ACC112 (cell line): ENCODE measurements at regions not wholly inside any gene's neighbourhood (a gene's known extent, or its start where the extent isn't known, plus 50 kb on each side); places are given as distances from the start of the nearest gene placed in this dataset.
"Not testable (repeated sequence)": the region's sequence is repeated elsewhere in the genome, so short reads cannot be mapped to it uniquely, and the experiment has no call there.

Experiments
- H2AFZ ChIP-seq: fragments of 200-600 bp; sonication (generic); one replicate; pipeline ENCODE4 v1.6.0; 2017; ENCODE audit warnings: antibody characterized with exemption, low read length; ENCODE audit not compliant: unreplicated experiment
- H3K27ac ChIP-seq: fragments of 200-600 bp; sonication (generic); 2 replicates; pipeline ENCODE4 v1.5.1; 2014; ENCODE audit warnings: low read depth, mild to moderate bottlenecking, antibody characterized with exemption, low read length, moderate library complexity
- H3K27me3 ChIP-seq: fragments of 200-600 bp; sonication (generic); 2 replicates; pipeline ENCODE4 v1.6.1; 2014; ENCODE audit warnings: mild to moderate bottlenecking, antibody characterized with exemption, low read length, moderate library complexity, mixed read lengths; ENCODE audit not compliant: insufficient read depth
- H3K36me3 ChIP-seq: fragments of 200-600 bp; sonication (generic); 2 replicates; pipeline ENCODE4 v1.6.1; 2016; ENCODE audit warnings: mild to moderate bottlenecking, antibody characterized with exemption, low read length, moderate library complexity, mixed read lengths; ENCODE audit not compliant: insufficient read depth
- H3K4me1 ChIP-seq: fragments of 200-600 bp; sonication (generic); one replicate; pipeline ENCODE4 v1.6.1; 2016; ENCODE audit warnings: low read length, mixed read lengths; ENCODE audit not compliant: insufficient read depth, unreplicated experiment, control insufficient read depth
- H3K4me3 ChIP-seq: fragments of 200-600 bp; sonication (generic); 2 replicates; pipeline ENCODE4 v1.5.1; 2014; ENCODE audit warnings: mild to moderate bottlenecking, low read depth, low read length
- H3K79me2 ChIP-seq: fragments of 200-600 bp; sonication (generic); one replicate; pipeline ENCODE4 v1.6.0; 2016; ENCODE audit warnings: low read length; ENCODE audit not compliant: control insufficient read depth, unreplicated experiment, insufficient read depth

DNA sequence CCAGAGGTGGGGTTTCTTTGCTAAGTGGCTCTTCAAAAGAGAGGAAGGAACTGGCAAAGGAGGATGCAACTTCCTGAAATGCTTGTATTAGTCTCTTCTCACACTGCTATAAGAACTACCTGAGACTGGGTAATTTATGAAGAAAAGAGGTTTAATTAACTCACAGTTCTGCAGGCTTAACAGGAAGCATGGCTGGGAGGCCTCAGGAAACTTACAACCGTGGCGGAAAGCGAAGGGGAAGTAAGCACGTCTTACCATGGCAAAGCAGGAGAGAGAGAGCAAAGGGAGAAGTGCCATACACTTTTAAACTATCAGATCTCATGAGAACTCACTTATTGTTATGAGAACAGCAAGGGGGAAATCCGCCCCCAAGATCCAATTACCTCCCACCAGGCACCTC, 505.7 kb downstream of the ZNF674 start:
- Histone ChIP-seq H3K4me3 (no peak overlapping the region), H3K27me3 (no peaks in the 10 kb centered on the region), H2AFZ (no peak overlapping the region), H3K36me3 (no peaks in the 10 kb centered on the region), H3K27ac (no peak overlapping the region), H3K4me1 (no peaks in the 10 kb centered on the region), H3K79me2 (no peaks in the 10 kb centered on the region)

DNA sequence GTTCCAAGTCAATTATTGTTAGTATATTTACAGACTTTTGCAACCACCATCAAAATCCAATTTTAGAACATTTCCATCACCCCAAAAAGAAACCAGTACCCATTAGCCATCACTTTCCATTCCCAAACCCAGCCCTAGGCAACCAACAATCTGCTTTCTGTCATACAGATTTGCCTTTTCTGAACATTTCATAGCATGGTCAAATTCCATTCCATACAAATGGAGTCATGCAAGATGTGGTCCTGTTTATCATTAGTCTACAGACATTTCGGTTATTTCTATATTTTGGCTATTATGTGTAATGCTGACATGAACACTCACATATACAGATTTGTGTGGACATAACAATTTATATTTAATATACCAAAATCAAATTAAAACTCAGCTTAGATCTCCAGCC, 508.7 kb downstream of the ZNF674 start:
- Histone ChIP-seq H2AFZ (no peak overlapping the region), H3K4me3 (no peak overlapping the region), H3K36me3 (no peaks in the 10 kb centered on the region)

DNA sequence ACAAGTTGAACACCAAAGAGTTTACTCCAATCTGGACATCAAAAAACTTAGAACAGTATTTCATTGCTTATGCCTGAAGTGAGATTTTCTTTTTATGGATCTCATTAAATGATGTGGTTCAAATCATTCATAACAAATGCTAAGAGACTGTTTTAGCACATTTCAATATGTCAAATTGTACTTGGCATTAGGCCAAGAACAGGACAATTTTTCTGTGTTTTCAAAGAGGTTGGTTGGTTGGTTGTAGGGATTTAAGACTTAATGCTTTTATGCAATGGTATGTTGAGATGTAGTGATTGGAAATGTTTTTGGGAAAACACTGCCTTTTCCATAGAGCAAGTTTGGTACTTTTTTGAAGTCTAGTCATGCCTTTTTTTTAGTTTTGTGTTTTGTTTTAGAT, 510.4 kb downstream of the ZNF674 start:
- no peak overlapping the region for H3K27ac ChIP-seq
- no peaks in the 10 kb centered on the region for H3K79me2 ChIP-seq
- no peaks in the 10 kb centered on the region for H3K36me3 ChIP-seq
- H3K4me1 ChIP-seq: no peaks in the 10 kb centered on the region
- no peak overlapping the region for H2AFZ ChIP-seq
- no peak overlapping the region for H3K4me3 ChIP-seq
- H3K27me3 ChIP-seq: no peaks in the 10 kb centered on the region

More for the DNA sequence above, 508.7 kb downstream of the ZNF674 start:
- no peaks in the 10 kb centered on the region for H3K79me2 ChIP-seq
- no peaks in the 10 kb centered on the region for H3K27me3 ChIP-seq
- H3K27ac ChIP-seq: no peak overlapping the region
- no peaks in the 10 kb centered on the region for H3K4me1 ChIP-seq

DNA sequence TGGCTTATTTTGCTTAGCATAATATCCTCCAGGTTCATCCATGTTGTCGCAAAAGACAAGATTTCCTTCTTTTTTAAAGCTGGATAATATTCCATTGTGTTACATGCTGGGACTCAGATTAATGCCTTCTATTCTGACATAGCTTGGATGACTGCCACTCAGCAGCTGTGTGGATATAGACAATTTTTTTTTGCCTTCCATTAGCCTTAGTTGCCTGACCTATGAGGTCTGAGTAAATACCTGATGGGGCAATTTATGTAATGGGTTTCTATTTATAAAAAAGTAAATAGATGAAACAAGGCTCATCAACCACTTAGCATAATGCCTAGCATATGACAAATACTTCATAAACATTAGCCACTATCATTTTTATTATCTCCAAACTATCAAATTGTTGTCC, 515.4 kb downstream of the ZNF674 start:
- Histone ChIP-seq H3K27me3 (no peaks in the 10 kb centered on the region), H3K79me2 (no peaks in the 10 kb centered on the region), H3K36me3 (no peaks in the 10 kb centered on the region), H3K4me3 (no peak overlapping the region), H2AFZ (no peak overlapping the region), H3K27ac (no peak overlapping the region), H3K4me1 (no peaks in the 10 kb centered on the region)

DNA sequence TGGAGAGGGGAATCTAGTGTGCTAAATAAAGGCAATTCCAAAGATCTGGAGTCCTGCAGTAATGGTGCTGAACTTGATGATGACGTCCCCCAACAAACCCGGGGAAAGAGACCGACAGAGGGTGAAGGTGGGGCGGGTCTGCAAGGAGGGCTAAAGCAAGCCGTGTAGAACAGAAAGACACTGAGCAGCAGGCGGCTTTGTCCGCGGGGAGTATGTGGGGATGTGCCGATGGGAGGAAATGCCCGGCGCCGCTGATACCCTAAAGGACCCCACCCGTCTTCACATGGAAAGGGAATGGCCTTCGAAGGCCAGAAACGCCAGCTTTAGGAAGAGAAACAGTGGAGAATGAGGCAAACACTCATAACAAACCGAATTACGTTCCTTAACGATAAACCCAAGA, 528.9 kb downstream of the ZNF674 start:
- Histone ChIP-seq H3K27me3 (no peaks in the 10 kb centered on the region), H3K36me3 (no peaks in the 10 kb centered on the region), H3K4me3 (no peak overlapping the region), H3K4me1 (no peaks in the 10 kb centered on the region), H3K79me2 (no peaks in the 10 kb centered on the region), H3K27ac (no peak overlapping the region), H2AFZ (no peak overlapping the region)

DNA sequence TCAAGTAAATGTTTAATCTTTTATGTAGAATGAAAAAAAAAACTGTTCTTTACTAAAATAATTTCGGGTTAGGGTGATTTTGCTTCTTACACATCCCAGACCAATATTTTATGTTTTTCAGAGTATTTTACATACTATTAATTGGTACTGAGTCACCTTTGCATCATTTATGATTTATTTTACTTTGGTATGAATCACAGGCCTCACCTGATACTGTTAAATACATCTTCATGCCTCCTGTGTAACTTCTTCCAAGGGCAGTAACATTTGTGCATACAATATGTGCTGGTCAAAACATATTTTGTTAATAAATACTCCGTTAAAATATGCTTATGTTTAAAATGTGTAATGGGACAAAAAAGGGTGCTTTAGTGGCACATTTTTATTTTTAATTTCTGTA, 529.6 kb downstream of the ZNF674 start:
- Histone ChIP-seq H3K27me3 (no peaks in the 10 kb centered on the region), H3K27ac (no peak overlapping the region), H2AFZ (no peak overlapping the region), H3K79me2 (no peaks in the 10 kb centered on the region), H3K36me3 (no peaks in the 10 kb centered on the region), H3K4me1 (no peaks in the 10 kb centered on the region), H3K4me3 (no peak overlapping the region)

DNA sequence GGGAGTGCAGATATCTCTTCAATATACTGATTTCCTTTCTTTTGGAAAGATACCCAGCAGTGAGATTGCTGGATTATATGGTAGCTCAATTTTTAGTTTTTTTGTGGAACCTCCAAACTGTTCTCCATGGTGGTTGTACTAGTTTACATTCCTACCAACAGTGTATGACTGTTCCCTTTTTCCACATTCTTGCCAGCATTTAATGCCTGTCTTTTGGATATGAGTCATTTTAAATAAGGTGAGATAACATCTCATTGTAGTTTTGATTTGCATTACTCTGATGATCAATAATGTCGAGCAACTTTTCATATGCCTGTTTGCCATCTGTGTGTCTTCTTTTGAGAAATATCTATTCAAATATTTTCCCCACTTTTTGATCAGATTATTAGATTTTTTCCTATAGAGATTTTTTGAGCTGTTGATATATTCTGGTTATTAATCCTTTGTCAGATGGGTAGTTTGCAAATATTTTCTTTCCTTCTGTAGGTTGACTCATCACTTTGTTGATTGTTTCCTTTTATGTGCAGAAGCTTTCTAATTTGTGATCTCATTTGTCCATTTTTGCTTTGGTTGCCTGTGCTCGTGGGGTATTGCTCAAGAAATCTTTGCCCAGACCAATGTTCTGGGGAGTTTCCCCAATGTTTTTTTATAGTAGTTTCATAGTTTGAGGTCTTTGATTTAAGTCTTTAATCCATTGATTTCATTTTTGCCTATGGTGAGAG, 552.7 kb downstream of the ZNF674 start:
- no peak overlapping the region for H3K4me3 ChIP-seq
- H2AFZ ChIP-seq: no peak overlapping the region
- H3K4me1 ChIP-seq: no peaks in the 10 kb centered on the region
- no peaks in the 10 kb centered on the region for H3K79me2 ChIP-seq
- no peaks in the 10 kb centered on the region for H3K27me3 ChIP-seq
- no peak overlapping the region for H3K27ac ChIP-seq
- no peaks in the 10 kb centered on the region for H3K36me3 ChIP-seq

DNA sequence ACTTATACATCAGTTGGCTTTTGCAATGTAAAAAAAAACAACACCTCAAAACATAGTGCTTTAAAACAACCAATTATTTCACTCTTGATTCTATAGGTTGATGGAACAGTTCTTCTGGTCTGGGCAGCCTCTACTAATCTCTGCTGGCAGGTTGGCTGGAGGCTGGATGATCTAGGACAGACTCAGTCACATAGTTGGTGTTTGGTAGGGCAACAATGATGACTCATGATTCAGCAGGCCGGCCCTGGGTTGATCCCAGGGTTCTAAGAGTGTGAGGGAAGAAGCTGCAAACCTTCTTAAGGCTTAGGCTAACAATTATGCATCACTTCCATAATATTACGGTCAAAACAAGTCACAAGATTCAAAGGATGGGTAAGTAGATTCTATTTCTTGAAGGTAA, 558.2 kb downstream of the ZNF674 start:
- peak overlapping the region; percentile 55 for H3K27ac ChIP-seq
- H2AFZ ChIP-seq: no peak overlapping the region
- no peak overlapping the region for H3K4me3 ChIP-seq

DNA sequence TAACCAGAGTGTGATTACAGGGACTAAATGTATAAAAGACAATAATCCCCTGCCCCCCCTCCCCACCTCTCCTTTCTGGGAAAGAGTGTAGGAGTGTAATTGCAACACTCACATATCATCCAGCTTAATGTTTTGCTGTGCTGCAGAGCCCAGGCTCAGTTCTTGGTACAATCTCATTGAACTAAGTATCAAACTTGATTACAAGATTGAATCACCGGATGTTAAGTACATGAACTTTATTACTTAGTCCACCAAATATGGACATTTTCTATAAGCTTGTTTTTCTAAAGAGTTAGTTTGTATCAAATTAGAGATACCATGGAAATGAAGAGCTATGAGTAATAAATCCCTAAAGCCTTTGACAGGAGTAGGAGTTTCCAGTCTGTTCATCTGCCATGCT, 559.1 kb downstream of the ZNF674 start:
- Histone ChIP-seq H3K27me3 (no peaks in the 10 kb centered on the region), H3K4me3 (no peak overlapping the region), H3K79me2 (no peaks in the 10 kb centered on the region), H2AFZ (no peak overlapping the region), H3K27ac (peak overlapping the region; percentile 57), H3K4me1 (peaks cover 5% of the 10 kb centered on the region), H3K36me3 (no peaks in the 10 kb centered on the region)

More for the DNA sequence above, 558.2 kb downstream of the ZNF674 start:
- Histone ChIP-seq H3K79me2 (no peaks in the 10 kb centered on the region), H3K36me3 (no peaks in the 10 kb centered on the region), H3K27me3 (no peaks in the 10 kb centered on the region), H3K4me1 (peaks cover 5% of the 10 kb centered on the region)

DNA sequence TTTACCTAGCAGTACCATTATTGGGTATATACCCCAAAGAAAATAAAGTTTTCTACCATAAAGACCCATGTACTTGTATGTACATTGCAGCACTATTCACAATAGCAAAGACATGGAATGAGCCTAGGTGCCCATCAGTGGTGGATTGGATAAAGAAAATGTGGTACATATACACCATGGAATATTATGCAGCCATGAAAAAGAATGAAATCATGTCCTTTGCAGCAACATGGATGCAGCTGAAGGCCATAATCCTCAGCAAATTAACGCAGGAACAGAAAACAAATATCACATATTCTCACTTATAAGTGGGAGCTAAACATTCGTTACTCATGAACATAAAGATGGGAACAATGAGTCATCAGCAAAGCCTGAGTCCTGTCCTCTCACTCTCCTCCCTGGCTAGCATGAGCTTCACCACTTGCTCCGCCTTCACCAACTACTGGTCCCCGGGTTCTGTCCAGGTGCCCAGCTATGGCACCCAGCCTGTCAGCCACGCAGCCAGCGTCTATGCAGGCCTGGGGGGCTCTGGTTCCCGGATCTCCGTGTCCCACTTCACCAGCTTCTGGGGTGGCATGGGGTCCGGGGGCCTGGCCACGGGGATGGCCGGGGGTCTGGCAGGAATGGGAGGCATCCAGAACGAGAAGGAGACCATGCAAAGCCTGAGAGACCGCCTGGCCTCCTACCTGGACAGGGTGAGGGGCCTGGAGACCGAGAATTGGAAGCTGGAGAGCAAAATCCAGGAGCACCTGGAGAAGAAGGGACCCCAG, 562.1 kb downstream of the ZNF674 start:
- not testable (repeated sequence) for H2AFZ ChIP-seq, H3K36me3 ChIP-seq, H3K4me1 ChIP-seq, H3K27me3 ChIP-seq, H3K4me3 ChIP-seq, H3K27ac ChIP-seq, H3K79me2 ChIP-seq

DNA sequence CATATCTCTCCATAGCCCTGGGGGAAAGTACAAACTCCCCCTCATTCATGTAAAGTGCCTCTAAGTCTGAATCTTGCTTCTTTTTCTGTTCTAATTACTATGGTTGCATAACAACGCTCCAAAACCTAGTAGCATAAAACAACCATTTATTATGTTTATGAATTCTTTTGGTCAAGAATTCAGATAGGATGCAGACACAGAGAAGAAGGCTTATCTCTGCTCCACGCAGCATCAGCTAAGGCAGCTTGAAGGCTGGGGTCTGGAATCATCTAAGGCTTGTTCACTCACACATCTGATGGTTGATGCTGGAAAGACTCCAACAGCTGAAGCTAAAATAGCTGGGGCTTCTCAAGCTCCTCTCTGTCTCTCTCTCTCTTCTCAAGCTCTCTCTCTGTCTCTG, 564.5 kb downstream of the ZNF674 start:
- no peaks in the 10 kb centered on the region for H3K79me2 ChIP-seq
- H2AFZ ChIP-seq: no peak overlapping the region
- no peaks in the 10 kb centered on the region for H3K4me1 ChIP-seq
- H3K36me3 ChIP-seq: no peaks in the 10 kb centered on the region
- H3K4me3 ChIP-seq: no peak overlapping the region
- no peaks in the 10 kb centered on the region for H3K27me3 ChIP-seq
- no peak overlapping the region for H3K27ac ChIP-seq
